Sigmoid colon (tissue), 6 donors: ENCODE measurements at regions not wholly inside any gene's neighbourhood (a gene's known extent, or its start where the extent isn't known, plus 50 kb on each side); places are given as distances from the start of the nearest gene placed in this dataset.

Experiments
- DNase-seq: peaks from one replicate; pipeline ENCODE4 v3.0.0-alpha.2; 2019
- H3K27ac ChIP-seq, 4 donors: fragments of 200-600 bp; sonication (generic); one replicate each; pipeline ENCODE4 v1.5.1; 2016 to 2019; ENCODE audit warnings: mild to moderate bottlenecking in 1 of 4
- H3K27me3 ChIP-seq, 3 donors: fragments of 200-600 bp; sonication (generic); one replicate each; pipeline ENCODE4 v1.5.1; 2019; ENCODE audit warnings: mild to moderate bottlenecking in 1 of 3
- H3K36me3 ChIP-seq, 4 donors: fragments of 200-600 bp; sonication (generic); one replicate each; pipeline ENCODE4 v1.5.1; 2016 to 2019
- H3K4me1 ChIP-seq, 4 donors: fragments of 200-600 bp; sonication (generic); one replicate each; pipeline ENCODE4 v1.5.1; 2017 to 2019
- H3K4me3 ChIP-seq, 4 donors: fragments of 200-600 bp; sonication (generic); one replicate each; pipeline ENCODE4 v1.5.1; 2017 to 2019; ENCODE audit warnings: mild to moderate bottlenecking in 2 of 4, moderate library complexity in 1 of 4
- H3K9me3 ChIP-seq, 4 donors: fragments of 200-600 bp in 3 of 4; sonication (generic) in 3 of 4; one replicate each; pipeline versions ENCODE4 v1.5.1 to v1.6.1; 2013 to 2019
- CTCF ChIP-seq, 4 experiments: fragments of 450-650 bp in 3 of 4; fragments of 200-600 bp in 1 of 4; IDR thresholded peaks; one replicate each; pipeline ENCODE4 v1.5.1; 2016 to 2019; ENCODE audit warnings: antibody characterized with exemption in 4 of 4, mild to moderate bottlenecking in 3 of 4, moderate library complexity in 2 of 4
- EP300 ChIP-seq, 4 donors: sonication (generic); formaldehyde crosslinking; IDR thresholded peaks; one replicate each; pipeline ENCODE4 v1.6.1; 2017; ENCODE audit warnings: antibody characterized with exemption in 4 of 4
- POLR2A ChIP-seq, 2 donors: fragments of 450-650 bp; IDR thresholded peaks; one replicate each; pipeline ENCODE4 v1.6.1; 2016; ENCODE audit warnings: antibody characterized with exemption in 2 of 2, mild to moderate bottlenecking in 2 of 2, moderate library complexity in 2 of 2
- POLR2AphosphoS5 ChIP-seq, 4 donors: sonication (generic); formaldehyde crosslinking; IDR thresholded peaks; one replicate each; pipeline ENCODE4 v1.6.1; 2017; ENCODE audit warnings: antibody characterized with exemption in 4 of 4
- WGBS, 2 donors: extraction: QIAGEN DNeasy Blood & Tissue Kit; methylation state at CpG; one replicate each; pipeline ENCODE4 v1.1.7; 2013; 5-methylcytosine and 5-hydroxymethylcytosine counted together
- intact Hi-C: fragments of 100-400 bp; cut with DNase I; formaldehyde crosslinking; loops from one replicate; pipeline ENCODE4 v1.15.1; 2023
- donor health status: healthy with polysubstance abuse.
- donor health status: healthy.

GRCh38 chr14:100981809-100982208, 78.3 kb upstream of the RTL1 start:
- TF ChIP-seq CTCF (IDR thresholded peaks at IDR 0.05), result no peak
- no peak for TF ChIP-seq POLR2A (IDR thresholded peaks at IDR 0.05)
- TF ChIP-seq EP300 (IDR thresholded peaks at IDR 0.05), result no peak
- TF ChIP-seq POLR2AphosphoS5 (IDR thresholded peaks at IDR 0.05), result no peak
- intact Hi-C loops, result no loop called here
- Histone ChIP-seq H3K27me3 (no peaks in the 10 kb centered on the region), H3K36me3 (no peaks in the 10 kb centered on the region), H3K9me3 (no peaks in the 10 kb centered on the region), H3K27ac (no peak overlapping the region), H3K4me1 (no peaks in the 10 kb centered on the region), H3K4me3 (no peak overlapping the region)
- 51 to 82% methylated on average over 3 of the region's 3 CpGs for WGBS, 2 donors
- no peak for DNase-seq

- WGBS, 2 donors, result 74 to 84% methylated on average over 4 of the region's 4 CpGs
- TF ChIP-seq POLR2A (IDR thresholded peaks at IDR 0.05), result no peak
- TF ChIP-seq POLR2AphosphoS5 (IDR thresholded peaks at IDR 0.05), result no peak
- no peak for TF ChIP-seq EP300 (IDR thresholded peaks at IDR 0.05)
- no peak for TF ChIP-seq CTCF (IDR thresholded peaks at IDR 0.05)
- intact Hi-C loops, result no loop called here
- Histone ChIP-seq H3K4me1 (no peaks in the 10 kb centered on the region), H3K36me3 (no peaks in the 10 kb centered on the region), H3K4me3 (no peak overlapping the region), H3K27ac (no peak overlapping the region), H3K9me3 (no peaks in the 10 kb centered on the region), H3K27me3 (no peaks in the 10 kb centered on the region)
- no peak for DNase-seq
Measured at GRCh38 chr14:100982353-100982752, 78.8 kb upstream of the RTL1 start.

- Histone ChIP-seq H3K4me3 (no peak overlapping the region), H3K27me3 (no peaks in the 10 kb centered on the region), H3K4me1 (no peaks in the 10 kb centered on the region), H3K9me3 (no peaks in the 10 kb centered on the region), H3K27ac (no peak overlapping the region), H3K36me3 (no peaks in the 10 kb centered on the region)
- TF ChIP-seq CTCF (IDR thresholded peaks at IDR 0.05), result no peak
- no peak for TF ChIP-seq POLR2A (IDR thresholded peaks at IDR 0.05)
- TF ChIP-seq POLR2AphosphoS5 (IDR thresholded peaks at IDR 0.05), result no peak
- TF ChIP-seq EP300 (IDR thresholded peaks at IDR 0.05), result no peak
- no peak for DNase-seq
- 77 to 89% methylated on average over 6 of the region's 6 CpGs for WGBS, 2 donors
- intact Hi-C loops, result no loop called here
Measured at GRCh38 chr14:100982762-100983161, 79.2 kb upstream of the RTL1 start.

GRCh38 chr14:100983710-100984109, 80.2 kb upstream of the RTL1 start:
- TF ChIP-seq CTCF (IDR thresholded peaks at IDR 0.05), result no peak
- TF ChIP-seq POLR2A (IDR thresholded peaks at IDR 0.05), result no peak
- TF ChIP-seq EP300 (IDR thresholded peaks at IDR 0.05), result no peak
- no peak for TF ChIP-seq POLR2AphosphoS5 (IDR thresholded peaks at IDR 0.05)
- no peak for DNase-seq
- intact Hi-C loops, result no loop called here
- no peak overlapping the region for H3K4me3 ChIP-seq
- H3K27ac ChIP-seq, result no peak overlapping the region
- no peaks in the 10 kb centered on the region for H3K9me3 ChIP-seq
- H3K36me3 ChIP-seq, result no peaks in the 10 kb centered on the region
- no peaks in the 10 kb centered on the region for H3K4me1 ChIP-seq
- no peaks in the 10 kb centered on the region for H3K27me3 ChIP-seq
- 90 to 94% methylated on average over 5 of the region's 5 CpGs for WGBS, 2 donors

GRCh38 chr14:100988011-100988410, 84.5 kb upstream of the RTL1 start:
- no peak overlapping the region for H3K27ac ChIP-seq
- H3K9me3 ChIP-seq, result no peaks in the 10 kb centered on the region
- WGBS, 2 donors, result 64 to 81% methylated on average over 1 of the region's 1 CpG
- no peaks in the 10 kb centered on the region for H3K4me1 ChIP-seq
- no peaks in the 10 kb centered on the region for H3K27me3 ChIP-seq
- H3K4me3 ChIP-seq, result no peak overlapping the region
- intact Hi-C loops, result no loop called here
- TF ChIP-seq POLR2AphosphoS5 (IDR thresholded peaks at IDR 0.05) (no peak), EP300 (IDR thresholded peaks at IDR 0.05) (no peak), POLR2A (IDR thresholded peaks at IDR 0.05) (no peak), CTCF (IDR thresholded peaks at IDR 0.05) (no peak)
- H3K36me3 ChIP-seq, result no peaks in the 10 kb centered on the region
- no peak for DNase-seq
